ENCODE measurements at regions not wholly inside any gene's neighbourhood (a gene's known extent, or its start where the extent isn't known, plus 50 kb on each side); places are given as distances from the start of the nearest gene placed in this dataset.

- Histone ChIP-seq H2AFZ (ENCODE audit: insufficient read depth, low read depth, low read length, poor library complexity, severe bottlenecking) (no peak overlapping the region), H3K9me3 (replicated peaks in 1 of 2; ENCODE audit: control insufficient read depth in 1 of 2, insufficient read depth in 1 of 2, low read length in 2 of 2) (no peaks in the 10 kb centered on the region), H3K4me2 (replicated peaks; ENCODE audit: extremely low read depth, low read length, poor library complexity, severe bottlenecking) (no peak overlapping the region), H4K20me1 (ENCODE audit: insufficient read depth, low read length) (no peaks in the 10 kb centered on the region), H3K27ac (ENCODE audit: low read depth in 1 of 2, low read length in 2 of 2) (no peak overlapping the region), H3K79me2 (ENCODE audit: insufficient read depth, low read length) (no peaks in the 10 kb centered on the region), H3K4me3 (replicated peaks in 1 of 3; ENCODE audit: low read depth in 2 of 3, low read length in 3 of 3) (no peak overlapping the region), H3K27me3 (ENCODE audit: control insufficient read depth in 2 of 2, insufficient read depth in 2 of 2, low read length in 2 of 2) (no peaks in the 10 kb centered on the region), H3K36me3 (replicated peaks in 1 of 2; ENCODE audit: control insufficient read depth in 1 of 2, insufficient read depth in 2 of 2, low read length in 2 of 2) (no peaks in the 10 kb centered on the region), H3K4me1 (ENCODE audit: control insufficient read depth in 1 of 2, insufficient read depth in 2 of 2, low read length in 2 of 2) (no peaks in the 10 kb centered on the region), H3K9ac (ENCODE audit: insufficient read depth, low read length, poor library complexity, severe bottlenecking) (no peak overlapping the region)
- no peak for DNase-seq
- TF ChIP-seq, protein P1, sequence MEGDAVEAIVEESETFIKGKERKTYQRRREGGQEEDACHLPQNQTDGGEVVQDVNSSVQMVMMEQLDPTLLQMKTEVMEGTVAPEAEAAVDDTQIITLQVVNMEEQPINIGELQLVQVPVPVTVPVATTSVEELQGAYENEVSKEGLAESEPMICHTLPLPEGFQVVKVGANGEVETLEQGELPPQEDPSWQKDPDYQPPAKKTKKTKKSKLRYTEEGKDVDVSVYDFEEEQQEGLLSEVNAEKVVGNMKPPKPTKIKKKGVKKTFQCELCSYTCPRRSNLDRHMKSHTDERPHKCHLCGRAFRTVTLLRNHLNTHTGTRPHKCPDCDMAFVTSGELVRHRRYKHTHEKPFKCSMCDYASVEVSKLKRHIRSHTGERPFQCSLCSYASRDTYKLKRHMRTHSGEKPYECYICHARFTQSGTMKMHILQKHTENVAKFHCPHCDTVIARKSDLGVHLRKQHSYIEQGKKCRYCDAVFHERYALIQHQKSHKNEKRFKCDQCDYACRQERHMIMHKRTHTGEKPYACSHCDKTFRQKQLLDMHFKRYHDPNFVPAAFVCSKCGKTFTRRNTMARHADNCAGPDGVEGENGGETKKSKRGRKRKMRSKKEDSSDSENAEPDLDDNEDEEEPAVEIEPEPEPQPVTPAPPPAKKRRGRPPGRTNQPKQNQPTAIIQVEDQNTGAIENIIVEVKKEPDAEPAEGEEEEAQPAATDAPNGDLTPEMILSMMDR (IDR thresholded peaks at IDR 0.05) = no peak
- no peaks in the 10 kb centered on the region for H3K4me1 Mint-ChIP-seq
- no peaks in the 10 kb centered on the region for H3K36me3 Mint-ChIP-seq
- no peak overlapping the region for H3K4me3 Mint-ChIP-seq
- H3K27ac Mint-ChIP-seq = no peak overlapping the region
- peaks cover 0 to 6% (median 2%) of the 10 kb centered on the region in 7 donors for H3K9me3 Mint-ChIP-seq
- intact Hi-C loops (cut with micrococcal nuclease) = no loop called here
- no peaks in the 10 kb centered on the region for H3K27me3 Mint-ChIP-seq (ENCODE audit: low read depth in 3 of 3)
- no CpG with 5 or more reads among the region's 1 CpG for WGBS (ENCODE audit: insufficient coverage)
Measured at GRCh38 chr21:27580276-27580675, 613.4 kb upstream of the ADAMTS5 start.

DNA sequence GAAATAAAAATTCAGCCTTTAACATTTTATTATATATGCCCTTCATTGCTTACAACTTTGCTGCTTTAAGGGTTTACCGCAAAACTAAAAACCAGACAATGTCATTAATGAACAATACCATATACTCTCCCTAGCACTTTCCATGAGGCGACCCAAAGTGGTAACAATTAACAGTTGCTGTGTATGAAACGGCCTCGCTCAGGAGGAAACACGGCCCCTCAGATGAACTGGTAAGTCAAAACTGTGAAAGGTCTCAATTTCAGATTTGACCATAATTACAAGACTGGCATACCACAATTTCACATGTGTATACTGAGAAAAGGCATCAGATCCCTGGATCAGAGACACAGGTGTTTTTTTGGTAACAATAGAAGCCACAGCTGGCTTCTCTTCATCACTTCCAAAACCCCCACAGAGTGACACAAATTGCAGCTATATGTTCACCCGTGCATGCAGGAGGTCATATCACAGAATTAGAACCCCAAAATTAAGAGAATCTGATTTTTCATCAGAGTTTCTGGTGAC is 611.9 kb upstream of the ADAMTS5 start:
- DNase-seq = no peak
- Histone ChIP-seq H3K9ac (ENCODE audit: insufficient read depth, low read length, poor library complexity, severe bottlenecking) (no peak overlapping the region), H2AFZ (ENCODE audit: insufficient read depth, low read depth, low read length, poor library complexity, severe bottlenecking) (no peak overlapping the region), H4K20me1 (ENCODE audit: insufficient read depth, low read length) (no peaks in the 10 kb centered on the region), H3K27me3 (ENCODE audit: control insufficient read depth in 2 of 2, insufficient read depth in 2 of 2, low read length in 2 of 2) (no peaks in the 10 kb centered on the region), H3K4me3 (replicated peaks in 1 of 3; ENCODE audit: low read depth in 2 of 3, low read length in 3 of 3) (no peak overlapping the region), H3K9me3 (replicated peaks in 1 of 2; ENCODE audit: control insufficient read depth in 1 of 2, insufficient read depth in 1 of 2, low read length in 2 of 2) (no peaks in the 10 kb centered on the region), H3K4me2 (replicated peaks; ENCODE audit: extremely low read depth, low read length, poor library complexity, severe bottlenecking) (no peak overlapping the region), H3K4me1 (ENCODE audit: control insufficient read depth in 1 of 2, insufficient read depth in 2 of 2, low read length in 2 of 2) (no peaks in the 10 kb centered on the region), H3K79me2 (ENCODE audit: insufficient read depth, low read length) (no peaks in the 10 kb centered on the region), H3K27ac (ENCODE audit: low read depth in 1 of 2, low read length in 2 of 2) (no peak overlapping the region), H3K36me3 (replicated peaks in 1 of 2; ENCODE audit: control insufficient read depth in 1 of 2, insufficient read depth in 2 of 2, low read length in 2 of 2) (no peaks in the 10 kb centered on the region)
- no peaks in the 10 kb centered on the region for H3K4me1 Mint-ChIP-seq
- H3K4me3 Mint-ChIP-seq = no peak overlapping the region
- 81% methylated on average over 3 of the region's 6 CpGs for WGBS (ENCODE audit: insufficient coverage)
- intact Hi-C loops (cut with micrococcal nuclease) = no loop called here
- peaks cover 0 to 6% (median 2%) of the 10 kb centered on the region in 7 donors for H3K9me3 Mint-ChIP-seq
- H3K27ac Mint-ChIP-seq = no peak overlapping the region
- H3K36me3 Mint-ChIP-seq = no peaks in the 10 kb centered on the region
- peaks cover 0 to 1% (median 0%) of the 10 kb centered on the region in 3 donors for H3K27me3 Mint-ChIP-seq (ENCODE audit: low read depth in 3 of 3)
- TF ChIP-seq, protein P1 (IDR thresholded peaks at IDR 0.05) = no peak
